ENCODE measurements at regions not wholly inside any gene's neighbourhood (a gene's known extent, or its start where the extent isn't known, plus 50 kb on each side); places are given as distances from the start of the nearest gene placed in this dataset.

- Histone ChIP-seq H3K4ac (replicated peaks; ENCODE audit: insufficient read length, low read depth, low read length) (no peak overlapping the region), H4K20me1 (replicated peaks in 1 of 2; ENCODE audit: control insufficient read depth in 1 of 2, insufficient read depth in 2 of 2, low read length in 2 of 2) (no peaks in the 10 kb centered on the region), H2BK120ac (replicated peaks; ENCODE audit: low read depth, low read length) (no peak overlapping the region), H2BK15ac (ENCODE audit: low read length) (no peak overlapping the region), H3K9ac (replicated peaks in 1 of 4; ENCODE audit: extremely low read depth in 1 of 4, low read depth in 3 of 4, low read length in 3 of 4) (no peak overlapping the region), H4K5ac (ENCODE audit: insufficient read length, low read depth, low read length) (no peak overlapping the region), H3K4me2 (ENCODE audit: insufficient read depth in 1 of 2, low read depth in 2 of 2, low read length in 2 of 2) (no peak overlapping the region), H3K18ac (ENCODE audit: extremely low read depth, low read length) (no peak overlapping the region), H3K9me3 (ENCODE audit: insufficient read depth in 2 of 2, low read depth in 1 of 2, low read length in 1 of 2) (no peaks in the 10 kb centered on the region), H3K23ac (ENCODE audit: insufficient read length) (no peak overlapping the region), H4K91ac (replicated peaks; ENCODE audit: insufficient read length, low read length) (no peak overlapping the region), H2BK12ac (ENCODE audit: low read depth, low read length) (no peak overlapping the region), H2BK20ac (ENCODE audit: low read length) (no peak overlapping the region), H3K4me1 (replicated peaks in 1 of 4; ENCODE audit: control insufficient read depth in 3 of 4, insufficient read depth in 4 of 4, low read length in 3 of 4) (no peaks in the 10 kb centered on the region), H3K56ac (replicated peaks; ENCODE audit: insufficient read length, low read depth, low read length) (no peak overlapping the region), H4K8ac (ENCODE audit: extremely low read depth, insufficient read depth, low read length) (no peak overlapping the region), H3K14ac (ENCODE audit: insufficient read length) (no peak overlapping the region), H2AFZ (ENCODE audit: low read length) (no peak overlapping the region), H3K4me3 (ENCODE audit: extremely low read depth in 1 of 4, insufficient read depth in 2 of 4, low read depth in 3 of 4, low read length in 4 of 4) (no peak overlapping the region), H3K27me3 (replicated peaks in 1 of 4; ENCODE audit: control insufficient read depth in 3 of 4, extremely low read depth in 1 of 4, insufficient read depth in 3 of 4, low read length in 3 of 4) (no peaks in the 10 kb centered on the region), H3K79me1 (ENCODE audit: low read depth, low read length) (no peaks in the 10 kb centered on the region), H2AK5ac (ENCODE audit: low read depth, low read length) (no peak overlapping the region), H3K27ac (ENCODE audit: low read depth, low read length) (no peak overlapping the region), H2BK5ac (ENCODE audit: low read depth, low read length) (no peak overlapping the region), H3K36me3 (ENCODE audit: control insufficient read depth in 2 of 4, insufficient read depth in 4 of 4, low read length in 3 of 4) (no peaks in the 10 kb centered on the region), H3K79me2 (ENCODE audit: control insufficient read depth in 1 of 2, insufficient read depth in 2 of 2, low read length in 2 of 2) (no peaks in the 10 kb centered on the region), H3K23me2 (ENCODE audit: low read depth, low read length) (no peaks in the 10 kb centered on the region)
- POLR2A ChIA-PET (ENCODE audit: partially characterized antibody) = no interaction called here
- DNase-seq (ENCODE audit: low read depth in 1 of 2, low spot score in 2 of 2) (no peak), FAIRE-seq (no peak)
- WGBS, 2 experiments (ENCODE audit: extremely low coverage in 1 of 2, insufficient coverage in 1 of 2, insufficient read length in 1 of 2, insufficient replicate concordance in 2 of 2, low coverage in 1 of 2, low lambda C conversion rate in 2 of 2, missing lambda C conversion rate in 1 of 2) = 93% methylated on average over 2 of the region's 2 CpGs; no CpG with 5 or more reads in 1 of the 2 experiments
- CTCF ChIA-PET (ENCODE audit: partially characterized antibody) = interaction anchor here (1.2 kb wide), 1 partner anchor 9 kb away, joined by 3 read pairs; no protein-coding TSS in a partner anchor
- TF ChIP-seq NANOG (IDR thresholded peaks at IDR 0.05; ENCODE audit: insufficient read depth, low read depth, low read length, poor library complexity, severe bottlenecking) = no peak
These were observed 894.4 kb upstream of the PCDH9 start for GRCh38 chr13:68124437-68125086.

Measured in H1 (cell line).